Gastrocnemius medialis (tissue), 4 donors: ENCODE measurements at regions not wholly inside any gene's neighbourhood (a gene's known extent, or its start where the extent isn't known, plus 50 kb on each side); places are given as distances from the start of the nearest gene placed in this dataset.

ENCODE experiments used
- CTCF ChIP-seq, 5 experiments: fragments of 450-650 bp in 3 of 5; fragments of 200-600 bp in 2 of 5; sonication (generic) in 2 of 5; IDR thresholded peaks in 4 of 5; conservative IDR thresholded peaks in 1 of 5; 1 replicate in 4 of 5; 2 replicates in 1 of 5; pipeline ENCODE4 v1.5.1; 2016 to 2019; ENCODE audit warnings: antibody characterized with exemption in 5 of 5, mild to moderate bottlenecking in 3 of 5, moderate library complexity in 3 of 5
- POLR2A ChIP-seq, 2 donors: fragments of 450-650 bp; IDR thresholded peaks; one replicate each; pipeline ENCODE4 v1.6.1; 2017; ENCODE audit warnings: antibody characterized with exemption in 2 of 2, mild to moderate bottlenecking in 2 of 2, moderate library complexity in 2 of 2

- TF ChIP-seq CTCF (IDR thresholded peaks at IDR 0.05 in 4 of 5, conservative IDR thresholded peaks at IDR 0.05 in 1 of 5) (no peak), POLR2A (IDR thresholded peaks at IDR 0.05) (no peak)
These were observed 643.1 kb downstream of the MECOM start for GRCh38 chr3:169020371-169020770.
